Lower lobe of right lung (tissue), 2 donors: ENCODE measurements at regions not wholly inside any gene's neighbourhood (a gene's known extent, or its start where the extent isn't known, plus 50 kb on each side); places are given as distances from the start of the nearest gene placed in this dataset.

Experiments used
- ATAC-seq, 2 donors: fragments of 200-7000 bp; cut with Tn5 transposase; one replicate each; pipeline ENCODE4 v1.9.1; 2020 to 2022; ENCODE audit warnings: mild to moderate bottlenecking in 2 of 2, moderate library complexity in 2 of 2
- DNase-seq: peaks from one replicate; pipeline ENCODE4 v3.0.0-alpha.2; 2020
- H3K27ac ChIP-seq: fragments of 200-600 bp; one replicate; pipeline ENCODE4 v1.8.0; 2022
- H3K27me3 ChIP-seq: fragments of 200-600 bp; one replicate; pipeline ENCODE4 v1.8.0; 2022; ENCODE audit warnings: low read depth
- H3K36me3 ChIP-seq: fragments of 200-600 bp; one replicate; pipeline ENCODE4 v1.8.0; 2022; ENCODE audit warnings: mild to moderate bottlenecking
- H3K4me1 ChIP-seq: fragments of 200-600 bp; one replicate; pipeline ENCODE4 v1.8.0; 2022
- H3K4me3 ChIP-seq: fragments of 200-600 bp; one replicate; pipeline ENCODE4 v1.8.0; 2022; ENCODE audit warnings: mild to moderate bottlenecking
- H3K9me3 ChIP-seq: fragments of 200-600 bp; one replicate; pipeline ENCODE4 v1.8.0; 2022
- CTCF ChIP-seq: fragments of 200-600 bp; IDR thresholded peaks from one replicate; pipeline ENCODE4 v1.8.0; 2022; ENCODE audit warnings: antibody characterized with exemption, mild to moderate bottlenecking
- intact Hi-C: fragments of 100-400 bp; cut with DNase I; formaldehyde crosslinking; loops from one replicate; pipeline ENCODE4 v1.11.0; 2022
- donor health status: DM: no; HTN: yes; CAD: no; lungs with severe emphysema.

GRCh38 chr11:25529572-25529971 is 802.4 kb upstream of the ANO3 start:
- Histone ChIP-seq H3K4me1 (no peaks in the 10 kb centered on the region), H3K36me3 (no peaks in the 10 kb centered on the region), H3K27me3 (no peaks in the 10 kb centered on the region), H3K27ac (no peak overlapping the region), H3K4me3 (no peak overlapping the region), H3K9me3 (no peaks in the 10 kb centered on the region)
- no peak for ATAC-seq
- TF ChIP-seq CTCF, result no peak
- no peak for DNase-seq
- intact Hi-C loops, result no loop called here

GRCh38 chr11:25535467-25536272 is 796.3 kb upstream of the ANO3 start:
- H3K27ac ChIP-seq, result no peak overlapping the region
- DNase-seq (no peak), ATAC-seq (no peak)
- no peaks in the 10 kb centered on the region for H3K27me3 ChIP-seq
- no peaks in the 10 kb centered on the region for H3K36me3 ChIP-seq
- no peak overlapping the region for H3K4me3 ChIP-seq
- no peak for TF ChIP-seq CTCF
- no peaks in the 10 kb centered on the region for H3K9me3 ChIP-seq
- intact Hi-C loops, result no loop called here
- no peaks in the 10 kb centered on the region for H3K4me1 ChIP-seq

DNA sequence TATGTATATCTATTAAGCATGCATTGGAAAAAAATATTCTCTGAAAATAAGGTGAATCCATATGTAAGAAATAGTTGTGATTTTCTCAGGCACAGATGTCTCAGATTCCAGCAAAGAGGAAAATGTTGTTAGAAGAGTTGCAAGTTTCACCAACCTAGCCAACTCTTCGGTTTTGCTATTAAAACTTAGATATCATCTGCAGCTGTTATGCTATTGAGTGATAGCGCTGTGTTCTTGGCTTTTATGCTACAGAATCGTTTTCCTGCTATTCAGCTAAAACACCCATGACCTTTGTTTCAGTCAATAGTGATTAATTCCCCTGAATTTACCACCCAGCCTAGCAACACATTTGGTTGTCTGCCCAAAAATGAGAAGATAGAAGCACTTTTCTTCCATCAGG is 795.6 kb upstream of the ANO3 start:
- Histone ChIP-seq H3K4me1 (no peaks in the 10 kb centered on the region), H3K27ac (no peak overlapping the region), H3K4me3 (no peak overlapping the region), H3K9me3 (no peaks in the 10 kb centered on the region), H3K27me3 (no peaks in the 10 kb centered on the region), H3K36me3 (no peaks in the 10 kb centered on the region)
- no peak for TF ChIP-seq CTCF
- DNase-seq, result no peak
- intact Hi-C loops, result no loop called here
- no peak for ATAC-seq

DNA sequence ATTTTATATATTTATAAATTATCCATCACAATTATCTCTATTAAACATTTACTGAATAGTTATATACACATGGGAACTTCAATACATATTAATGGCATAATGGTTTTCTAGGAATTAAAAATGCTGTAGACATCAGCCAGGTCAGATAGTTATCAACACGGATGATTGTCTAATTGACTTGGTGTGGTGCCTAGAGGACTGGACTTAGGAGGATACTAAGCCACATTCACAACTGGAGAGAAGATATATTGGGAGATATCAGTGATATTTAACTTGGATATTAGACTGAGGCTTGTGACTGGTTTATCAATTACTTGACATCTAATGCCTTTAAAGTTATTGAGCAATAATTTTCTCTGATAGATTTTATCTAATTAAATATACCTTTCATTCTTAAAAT is 794.5 kb upstream of the ANO3 start:
- intact Hi-C loops, result no loop called here

DNA sequence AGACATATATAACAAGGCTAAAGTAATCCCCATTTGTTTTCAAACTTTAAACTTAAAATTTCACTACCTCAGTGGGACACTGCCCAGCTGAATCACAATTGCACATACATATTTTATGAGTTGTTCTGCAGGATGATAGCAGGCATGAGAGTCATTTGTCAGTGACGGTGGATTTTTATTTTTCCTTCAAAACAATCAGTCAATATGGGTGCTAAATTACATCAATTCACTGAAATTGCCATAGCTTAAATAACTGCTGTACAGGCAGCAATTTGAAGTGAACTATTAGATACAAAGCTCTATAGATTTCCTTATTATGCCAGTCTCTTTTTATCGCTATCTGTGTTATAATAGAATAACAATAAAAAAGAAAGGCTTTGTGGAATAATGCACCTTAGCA is 784.6 kb upstream of the ANO3 start:
- Histone ChIP-seq H3K27ac (no peak overlapping the region), H3K27me3 (no peaks in the 10 kb centered on the region), H3K9me3 (no peaks in the 10 kb centered on the region), H3K4me3 (no peak overlapping the region), H3K4me1 (no peaks in the 10 kb centered on the region), H3K36me3 (no peaks in the 10 kb centered on the region)
- ATAC-seq (no peak), DNase-seq (no peak)
- no peak for TF ChIP-seq CTCF
- intact Hi-C loops, result no loop called here

More for the DNA sequence above, 794.5 kb upstream of the ANO3 start:
- ATAC-seq (no peak), DNase-seq (no peak)
- Histone ChIP-seq H3K4me3 (no peak overlapping the region), H3K36me3 (no peaks in the 10 kb centered on the region), H3K27me3 (no peaks in the 10 kb centered on the region), H3K4me1 (no peaks in the 10 kb centered on the region), H3K9me3 (no peaks in the 10 kb centered on the region), H3K27ac (no peak overlapping the region)
- no peak for TF ChIP-seq CTCF
